OCI-LY1 (cell line): ENCODE measurements at regions not wholly inside any gene's neighbourhood (a gene's known extent, or its start where the extent isn't known, plus 50 kb on each side); places are given as distances from the start of the nearest gene placed in this dataset.

ENCODE experiments used
- CTCF ChIP-seq: fragments of 200-600 bp; sonication (generic), shearing (Covaris generic); IDR thresholded peaks from 2 replicates; pipeline ENCODE4 v1.5.1; 2017; ENCODE audit warnings: mild to moderate bottlenecking, antibody characterized with exemption, low read length, moderate library complexity, mixed read lengths
- EZH2 ChIP-seq: fragments of 200-600 bp; sonication (generic), shearing (Covaris generic); IDR thresholded peaks from 2 replicates; pipeline ENCODE4 v1.8.0; 2017; ENCODE audit warnings: borderline replicate concordance, mixed run types, mild to moderate bottlenecking, antibody characterized with exemption, low read length, moderate library complexity, mixed read lengths

- TF ChIP-seq CTCF: no peak
- TF ChIP-seq EZH2: no peak
Measured at GRCh38 chr4:44791831-44792230, 65.5 kb upstream of the GNPDA2 start.
